Tibial artery (tissue), 4 donors: ENCODE measurements at regions not wholly inside any gene's neighbourhood (a gene's known extent, or its start where the extent isn't known, plus 50 kb on each side); places are given as distances from the start of the nearest gene placed in this dataset.

Experiments
- DNase-seq, 2 donors: peaks; one replicate each; pipeline ENCODE4 v3.0.0-alpha.2; 2019
- H3K27ac ChIP-seq, 2 donors: fragments of 200-600 bp; sonication (generic) in 1 of 2; 1 replicate in 1 of 2; 2 replicates in 1 of 2; pipeline ENCODE4 v1.5.1; 2018 to 2019; ENCODE audit warnings: mild to moderate bottlenecking in 1 of 2
- H3K27me3 ChIP-seq, 2 donors: fragments of 200-600 bp; sonication (generic) in 1 of 2; one replicate each; pipeline versions ENCODE4 v1.5.1 to v1.6.0; 2016 to 2019
- H3K36me3 ChIP-seq, 3 donors: fragments of 200-600 bp; sonication (generic) in 2 of 3; one replicate each; pipeline ENCODE4 v1.5.1; 2016 to 2019; ENCODE audit warnings: mild to moderate bottlenecking in 2 of 3
- H3K4me1 ChIP-seq, 4 donors: fragments of 200-600 bp; sonication (generic) in 2 of 4; 1 replicate in 3 of 4; 2 replicates in 1 of 4; pipeline ENCODE4 v1.5.1; 2016 to 2019
- H3K4me3 ChIP-seq, 2 donors: fragments of 200-600 bp; sonication (generic) in 1 of 2; 1 replicate in 1 of 2; 2 replicates in 1 of 2; pipeline ENCODE4 v1.5.1; 2018 to 2019; ENCODE audit warnings: mild to moderate bottlenecking in 2 of 2
- H3K9me3 ChIP-seq, 3 donors: fragments of 200-600 bp; sonication (generic) in 1 of 3; one replicate each; pipeline ENCODE4 v1.5.1; 2016 to 2019
- intact Hi-C: fragments of 100-400 bp; cut with DNase I; formaldehyde crosslinking; loops from one replicate; pipeline ENCODE4 v1.15.0; 2023; ENCODE audit warnings: low total_unique reads
- TF ChIP-seq, protein P1 (sequence below), 2 experiments: fragments of 200-600 bp in 1 of 2; fragments of 450-650 bp in 1 of 2; IDR thresholded peaks; one replicate each; pipeline ENCODE4 v1.5.1; 2017 to 2019; ENCODE audit warnings: antibody characterized with exemption in 2 of 2, mild to moderate bottlenecking in 1 of 2, moderate library complexity in 1 of 2

DNA sequence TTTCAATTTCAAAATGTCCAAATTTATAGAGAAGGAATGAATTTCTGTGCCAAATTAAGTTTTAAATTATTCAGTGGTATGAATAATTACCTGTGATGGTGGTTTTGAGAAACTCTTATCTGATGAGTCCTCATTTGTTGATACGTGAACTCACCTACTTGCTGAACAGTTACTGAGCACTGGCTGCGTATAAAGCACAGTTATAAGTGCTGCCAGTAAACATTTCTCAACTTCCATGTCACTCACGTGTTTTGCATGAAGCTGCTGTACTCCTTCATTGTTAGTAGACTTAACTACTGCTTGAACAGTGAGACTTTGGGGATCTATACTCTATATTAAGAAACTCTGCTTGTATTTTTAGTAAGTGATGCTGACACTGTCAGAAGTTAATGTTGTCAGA is 269.1 kb upstream of the FZD8 start:
- intact Hi-C loops: no loop called here
- TF ChIP-seq, protein P1, sequence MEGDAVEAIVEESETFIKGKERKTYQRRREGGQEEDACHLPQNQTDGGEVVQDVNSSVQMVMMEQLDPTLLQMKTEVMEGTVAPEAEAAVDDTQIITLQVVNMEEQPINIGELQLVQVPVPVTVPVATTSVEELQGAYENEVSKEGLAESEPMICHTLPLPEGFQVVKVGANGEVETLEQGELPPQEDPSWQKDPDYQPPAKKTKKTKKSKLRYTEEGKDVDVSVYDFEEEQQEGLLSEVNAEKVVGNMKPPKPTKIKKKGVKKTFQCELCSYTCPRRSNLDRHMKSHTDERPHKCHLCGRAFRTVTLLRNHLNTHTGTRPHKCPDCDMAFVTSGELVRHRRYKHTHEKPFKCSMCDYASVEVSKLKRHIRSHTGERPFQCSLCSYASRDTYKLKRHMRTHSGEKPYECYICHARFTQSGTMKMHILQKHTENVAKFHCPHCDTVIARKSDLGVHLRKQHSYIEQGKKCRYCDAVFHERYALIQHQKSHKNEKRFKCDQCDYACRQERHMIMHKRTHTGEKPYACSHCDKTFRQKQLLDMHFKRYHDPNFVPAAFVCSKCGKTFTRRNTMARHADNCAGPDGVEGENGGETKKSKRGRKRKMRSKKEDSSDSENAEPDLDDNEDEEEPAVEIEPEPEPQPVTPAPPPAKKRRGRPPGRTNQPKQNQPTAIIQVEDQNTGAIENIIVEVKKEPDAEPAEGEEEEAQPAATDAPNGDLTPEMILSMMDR (IDR thresholded peaks at IDR 0.05): no peak
- no peak for DNase-seq
- H3K4me3 ChIP-seq: no peak overlapping the region
- no peaks in the 10 kb centered on the region for H3K36me3 ChIP-seq
- H3K27ac ChIP-seq: no peak overlapping the region
- peaks cover 0 to 31% (median 5%) of the 10 kb centered on the region in 4 donors for H3K4me1 ChIP-seq
- H3K27me3 ChIP-seq: no peaks in the 10 kb centered on the region
- H3K9me3 ChIP-seq: no peaks in the 10 kb centered on the region

DNA sequence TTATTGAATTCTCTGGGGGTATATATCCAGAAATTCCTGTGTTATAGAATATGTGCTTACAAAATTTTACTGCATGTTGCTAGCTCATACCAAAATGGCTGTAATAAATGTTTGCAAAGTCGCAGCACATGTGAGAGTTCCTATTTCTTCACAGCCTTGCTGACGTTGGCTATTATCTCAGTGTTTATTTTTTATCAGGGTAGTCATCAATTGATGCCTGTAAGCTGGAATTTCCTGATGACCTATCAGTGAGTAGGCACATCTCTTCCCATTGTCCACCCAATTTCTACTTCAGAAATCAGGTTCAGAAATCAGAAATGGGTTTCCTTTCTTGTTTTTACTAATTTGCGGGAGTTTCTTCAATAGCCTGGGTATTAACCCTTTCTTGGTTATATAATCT is 268.1 kb upstream of the FZD8 start:
- Histone ChIP-seq H3K27ac (no peak overlapping the region), H3K9me3 (no peaks in the 10 kb centered on the region), H3K4me3 (no peak overlapping the region), H3K27me3 (no peaks in the 10 kb centered on the region), H3K4me1 (peaks cover 0 to 31% (median 5%) of the 10 kb centered on the region in 4 donors), H3K36me3 (no peaks in the 10 kb centered on the region)
- intact Hi-C loops: no loop called here
- TF ChIP-seq, protein P1 (IDR thresholded peaks at IDR 0.05): no peak
- DNase-seq: no peak

DNA sequence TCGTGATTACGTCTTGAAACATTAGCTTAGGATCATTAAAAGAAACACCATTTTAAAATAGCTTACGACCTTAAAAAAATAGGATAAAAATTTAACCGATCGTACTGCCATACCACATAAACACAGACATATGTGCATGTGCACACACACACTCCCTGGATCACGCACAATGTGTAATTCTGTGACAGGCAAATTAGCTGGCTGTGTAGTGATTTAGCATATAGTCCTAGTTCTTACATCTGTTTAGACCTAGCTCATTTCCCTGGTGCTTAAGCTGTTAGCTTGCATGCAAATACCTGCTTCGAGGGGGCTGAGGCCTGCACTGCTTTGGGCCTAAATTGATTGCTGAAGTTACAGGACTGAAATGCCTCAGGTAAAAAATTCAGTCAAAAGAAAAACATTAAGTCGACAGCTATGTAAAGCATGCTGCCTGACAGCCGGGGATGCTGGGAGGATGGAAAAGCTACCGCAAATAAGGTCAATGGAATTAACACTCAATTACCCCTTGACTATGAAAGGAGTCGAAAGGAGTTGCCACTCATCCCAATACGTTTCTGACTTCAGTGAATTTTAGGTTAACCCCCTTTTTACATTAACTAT is 267.1 kb upstream of the FZD8 start:
- intact Hi-C loops: no loop called here
- no peak overlapping the region for H3K4me3 ChIP-seq
- DNase-seq: no peak
- H3K36me3 ChIP-seq: no peaks in the 10 kb centered on the region
- TF ChIP-seq, protein P1 (IDR thresholded peaks at IDR 0.05): no peak
- peaks cover 0 to 31% (median 5%) of the 10 kb centered on the region in 4 donors for H3K4me1 ChIP-seq
- no peaks in the 10 kb centered on the region for H3K9me3 ChIP-seq
- H3K27me3 ChIP-seq: no peaks in the 10 kb centered on the region
- H3K27ac ChIP-seq: no peak overlapping the region

DNA sequence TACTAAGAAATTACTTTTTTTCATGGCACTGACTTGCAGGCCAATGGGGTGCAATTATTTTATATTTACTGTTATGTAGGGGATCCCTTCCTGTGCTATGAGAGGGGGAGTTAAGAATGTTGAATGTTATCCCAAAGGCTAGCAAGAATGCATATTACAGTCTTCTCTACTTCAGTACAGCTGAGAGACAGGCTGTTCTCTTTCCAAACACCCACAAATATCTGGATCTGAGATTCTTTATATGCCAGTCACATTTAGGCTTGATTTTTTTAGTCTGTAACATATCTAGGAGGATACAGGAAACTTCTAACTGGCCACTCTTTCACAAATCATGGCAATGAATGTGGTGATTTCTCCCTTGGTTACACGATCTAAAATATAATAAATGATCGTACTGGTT is 266.4 kb upstream of the FZD8 start:
- H3K4me1 ChIP-seq: peaks cover 0 to 26% (median 5%) of the 10 kb centered on the region in 4 donors
- H3K27ac ChIP-seq: no peak overlapping the region
- intact Hi-C loops: no loop called here
- no peaks in the 10 kb centered on the region for H3K36me3 ChIP-seq
- no peak for DNase-seq
- H3K9me3 ChIP-seq: no peaks in the 10 kb centered on the region
- H3K4me3 ChIP-seq: no peak overlapping the region
- TF ChIP-seq, protein P1 (IDR thresholded peaks at IDR 0.05): no peak
- H3K27me3 ChIP-seq: no peaks in the 10 kb centered on the region

DNA sequence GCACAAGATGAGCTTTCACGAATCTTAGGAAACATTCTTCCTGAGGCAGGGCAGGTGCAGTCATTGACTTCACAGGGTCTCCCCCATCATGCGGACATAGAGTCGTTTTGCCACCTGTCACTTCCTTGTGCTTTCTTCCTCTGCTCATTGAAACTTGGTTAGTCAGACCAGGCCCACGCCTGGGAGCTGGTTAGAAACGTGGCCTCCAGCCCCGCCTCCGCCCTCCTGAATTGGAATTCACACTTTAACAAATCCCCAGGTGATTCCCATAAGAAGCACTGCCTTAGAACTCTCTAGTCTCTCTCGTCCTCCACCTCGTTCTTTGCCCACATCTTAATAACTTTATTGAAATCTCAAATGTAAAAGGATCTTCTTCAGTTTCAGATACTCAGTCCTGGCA is 265.5 kb upstream of the FZD8 start:
- H3K4me1 ChIP-seq: peaks cover 0 to 17% (median 1%) of the 10 kb centered on the region in 4 donors
- H3K27ac ChIP-seq: no peak overlapping the region
- no peak overlapping the region for H3K4me3 ChIP-seq
- intact Hi-C loops: no loop called here
- DNase-seq: no peak
- TF ChIP-seq, protein P1 (IDR thresholded peaks at IDR 0.05): no peak
- no peaks in the 10 kb centered on the region for H3K36me3 ChIP-seq
- H3K27me3 ChIP-seq: no peaks in the 10 kb centered on the region
- H3K9me3 ChIP-seq: no peaks in the 10 kb centered on the region

DNA sequence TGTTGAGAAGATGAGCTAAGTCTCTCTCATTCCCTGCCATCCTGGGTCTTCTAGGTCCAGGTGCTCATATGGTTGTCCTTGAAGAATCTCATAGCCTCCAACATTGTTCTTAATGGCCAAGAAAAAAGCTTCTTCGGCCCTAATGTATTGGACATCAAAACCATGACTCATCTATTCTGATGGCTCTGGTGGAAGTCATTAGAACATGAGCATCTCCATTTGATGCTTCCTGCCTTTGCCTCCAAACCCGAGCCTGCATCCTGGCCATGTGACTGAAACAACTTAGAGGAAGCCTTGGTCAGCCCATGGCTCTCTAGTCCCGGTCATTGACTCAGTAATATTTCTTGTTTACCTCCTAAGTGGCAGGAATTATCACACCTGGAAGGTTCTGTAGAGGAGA is 264.1 kb upstream of the FZD8 start:
- no peaks in the 10 kb centered on the region for H3K36me3 ChIP-seq
- H3K4me3 ChIP-seq: no peak overlapping the region
- peaks cover 0 to 6% (median 0%) of the 10 kb centered on the region in 4 donors for H3K4me1 ChIP-seq
- intact Hi-C loops: no loop called here
- no peak overlapping the region for H3K27ac ChIP-seq
- DNase-seq: no peak
- no peaks in the 10 kb centered on the region for H3K9me3 ChIP-seq
- TF ChIP-seq, protein P1 (IDR thresholded peaks at IDR 0.05): no peak
- H3K27me3 ChIP-seq: no peaks in the 10 kb centered on the region
